ENCODE measurements at regions not wholly inside any gene's neighbourhood (a gene's known extent, or its start where the extent isn't known, plus 50 kb on each side); places are given as distances from the start of the nearest gene placed in this dataset.

DNA sequence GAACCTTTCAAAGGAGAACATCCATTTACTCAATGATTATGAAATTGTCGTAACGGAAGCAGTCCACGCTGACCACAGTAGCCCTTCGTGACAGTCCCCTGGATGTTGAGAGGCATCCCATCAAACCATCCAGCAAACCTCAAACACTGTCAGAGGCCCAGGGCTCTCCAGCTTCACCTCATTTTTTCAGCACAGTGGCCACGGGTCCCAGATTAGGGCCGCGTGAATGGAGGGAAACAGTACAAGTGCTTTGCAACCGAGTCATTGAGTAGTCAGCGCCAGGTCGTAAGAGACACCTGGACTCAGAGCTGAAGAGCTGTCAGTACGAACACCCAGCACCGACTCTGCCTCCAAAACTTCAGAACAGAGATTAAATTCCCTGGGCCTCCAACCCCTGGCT is 552.5 kb upstream of the SALL3 start:
- TF ChIP-seq SUZ12 (IDR thresholded peaks at IDR 0.05; ENCODE audit: extremely low read depth, insufficient read depth, insufficient read length), result no peak
- TF ChIP-seq YY1 (IDR thresholded peaks at IDR 0.05; ENCODE audit: insufficient read depth, insufficient read length), result no peak
- no peak for TF ChIP-seq ZNF274 (IDR thresholded peaks at IDR 0.05; ENCODE audit: low read depth, low read length)
